Stimulated activated CD4-positive, alpha-beta T cell treated with anti-CD3 and anti-CD28 coated beads, TNF-alpha, amount 100 ng/mL, for 4 hours (primary cell): ENCODE measurements at regions not wholly inside any gene's neighbourhood (a gene's known extent, or its start where the extent isn't known, plus 50 kb on each side); places are given as distances from the start of the nearest gene placed in this dataset.

Source experiments
- DNase-seq, 3 experiments: peaks; one replicate each; pipeline ENCODE4 v3.0.0-alpha.2; 2020; ENCODE audit warnings: low read depth in 3 of 3

DNA sequence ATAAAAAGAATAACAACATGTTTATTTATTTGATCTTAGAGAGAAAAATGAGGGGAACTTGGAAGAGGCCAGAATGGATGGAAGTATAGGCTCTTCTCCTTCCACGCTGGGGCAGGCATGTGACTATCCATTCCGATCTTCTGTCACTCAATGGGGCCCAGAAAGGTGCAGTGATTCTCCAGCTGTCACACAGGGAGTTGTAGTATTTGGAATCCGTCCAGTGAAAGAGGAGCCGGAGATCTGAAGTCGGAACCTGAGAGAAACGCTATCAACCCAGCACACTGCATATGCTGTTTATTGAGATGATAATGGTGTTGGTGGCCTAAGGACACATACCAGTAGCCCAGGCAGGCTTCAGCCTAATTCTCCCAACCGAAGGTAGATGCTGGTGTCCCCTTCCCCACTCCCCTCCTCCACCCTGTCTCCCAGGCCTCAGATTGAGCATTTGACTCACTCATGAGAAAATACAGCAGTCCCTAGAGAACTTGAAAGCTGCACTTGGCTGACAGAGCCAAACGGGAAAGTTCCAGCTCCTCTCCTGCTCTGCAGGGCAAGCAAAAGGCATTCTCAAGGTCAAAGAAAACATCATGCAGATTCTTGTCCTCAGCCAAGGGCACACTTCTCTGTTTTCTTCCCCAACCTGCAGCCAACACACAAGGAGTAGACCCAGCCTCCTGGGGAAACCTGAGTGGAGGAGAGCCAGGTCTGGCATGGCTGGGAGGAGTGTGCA, 100.4 kb downstream of the IRF2BPL start:
- DNase-seq, result no peak

GRCh38 chr14:76926521-76927251, 100.5 kb downstream of the LRRC74A start:
- peak in 2 of 3 experiments; percentile 33 to 46 for DNase-seq

GRCh38 chr14:76925097-76925441, 98.9 kb downstream of the LRRC74A start:
- DNase-seq, result no peak

GRCh38 chr14:76924371-76925096, 98.3 kb downstream of the LRRC74A start:
- no peak for DNase-seq

DNA sequence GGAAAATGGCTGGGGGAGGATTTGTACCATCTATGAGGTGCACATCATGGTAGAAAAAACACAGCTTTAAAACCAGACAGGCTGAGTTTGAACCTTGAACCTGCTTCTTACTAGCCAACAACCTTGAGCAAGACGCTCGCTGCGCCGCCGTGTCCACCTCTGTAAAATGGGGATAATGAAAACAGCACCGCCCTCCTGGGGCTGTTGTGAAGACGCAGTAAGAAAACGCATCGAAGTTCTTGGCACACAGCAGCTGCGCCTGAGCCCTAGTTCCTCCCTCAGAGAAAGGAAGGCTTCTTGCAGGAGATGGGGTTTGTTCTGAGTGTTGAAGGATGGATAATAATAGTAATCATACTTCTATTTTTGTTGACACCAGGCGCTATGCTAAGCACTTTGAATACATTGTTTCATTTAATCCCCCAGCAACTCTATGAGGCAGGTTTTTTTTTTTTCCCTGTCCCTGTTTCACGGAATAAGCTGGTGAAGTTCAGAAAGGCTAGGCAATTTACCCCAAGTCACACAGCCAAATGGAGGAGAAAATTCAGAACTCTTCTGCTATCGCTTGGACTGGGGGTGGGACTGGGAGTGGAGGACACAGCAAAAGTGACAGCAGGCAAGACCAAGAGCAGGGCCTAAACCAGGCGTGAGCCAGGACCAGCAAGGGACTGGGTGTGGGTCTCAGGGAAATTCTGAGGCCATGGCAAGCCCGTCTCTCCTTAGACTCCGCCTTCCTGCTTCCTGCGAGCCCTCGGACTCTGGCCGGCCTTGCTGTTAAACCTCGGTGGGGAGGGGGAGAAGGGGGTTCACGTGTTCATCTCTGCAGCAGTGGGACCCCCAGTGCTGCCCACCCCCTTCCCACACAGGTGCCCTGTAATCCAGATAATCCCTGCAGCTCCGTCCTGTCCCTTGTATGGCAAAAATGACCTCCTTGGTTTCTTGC, 97.5 kb downstream of the LRRC74A start:
- no peak for DNase-seq

- DNase-seq, result no peak
These were observed 96.4 kb downstream of the LRRC74A start for GRCh38 chr14:76922584-76922983.

DNA sequence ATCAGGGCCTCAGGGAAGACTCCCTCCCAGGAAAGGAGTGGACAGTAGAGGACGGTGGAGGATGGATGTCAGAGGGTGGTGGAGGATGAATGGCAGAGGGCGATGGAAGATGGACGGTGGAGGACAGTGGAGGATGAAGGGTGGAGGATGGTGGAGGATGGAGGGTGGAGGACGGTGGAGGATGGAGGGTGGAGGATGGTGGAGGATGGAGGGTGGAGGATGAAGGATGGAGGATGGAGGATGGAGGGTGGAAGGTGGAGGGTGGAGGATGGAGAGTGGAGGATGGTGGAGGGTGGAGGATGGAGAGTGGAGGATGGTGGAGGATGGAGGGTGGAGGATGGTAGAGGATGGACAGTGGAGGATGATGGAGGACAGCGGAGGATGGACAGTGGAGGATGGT, 95.9 kb downstream of the LRRC74A start:
- DNase-seq, result no peak

DNA sequence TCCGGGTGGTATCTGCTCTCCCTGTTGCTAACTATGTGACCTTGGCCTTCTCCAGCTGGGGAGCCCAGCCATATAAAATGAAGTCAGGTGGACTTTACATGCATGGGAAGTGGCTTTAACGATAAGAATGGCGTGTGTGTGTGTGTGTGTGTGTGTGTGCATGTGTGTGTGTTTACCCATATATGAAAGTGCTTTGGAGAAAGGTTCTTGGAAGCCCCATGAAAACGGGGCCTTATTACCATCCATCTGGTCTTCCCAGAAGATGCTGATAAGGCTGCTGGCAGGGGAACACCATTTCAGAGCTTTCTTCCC, 94.8 kb downstream of the LRRC74A start:
- no peak for DNase-seq

DNA sequence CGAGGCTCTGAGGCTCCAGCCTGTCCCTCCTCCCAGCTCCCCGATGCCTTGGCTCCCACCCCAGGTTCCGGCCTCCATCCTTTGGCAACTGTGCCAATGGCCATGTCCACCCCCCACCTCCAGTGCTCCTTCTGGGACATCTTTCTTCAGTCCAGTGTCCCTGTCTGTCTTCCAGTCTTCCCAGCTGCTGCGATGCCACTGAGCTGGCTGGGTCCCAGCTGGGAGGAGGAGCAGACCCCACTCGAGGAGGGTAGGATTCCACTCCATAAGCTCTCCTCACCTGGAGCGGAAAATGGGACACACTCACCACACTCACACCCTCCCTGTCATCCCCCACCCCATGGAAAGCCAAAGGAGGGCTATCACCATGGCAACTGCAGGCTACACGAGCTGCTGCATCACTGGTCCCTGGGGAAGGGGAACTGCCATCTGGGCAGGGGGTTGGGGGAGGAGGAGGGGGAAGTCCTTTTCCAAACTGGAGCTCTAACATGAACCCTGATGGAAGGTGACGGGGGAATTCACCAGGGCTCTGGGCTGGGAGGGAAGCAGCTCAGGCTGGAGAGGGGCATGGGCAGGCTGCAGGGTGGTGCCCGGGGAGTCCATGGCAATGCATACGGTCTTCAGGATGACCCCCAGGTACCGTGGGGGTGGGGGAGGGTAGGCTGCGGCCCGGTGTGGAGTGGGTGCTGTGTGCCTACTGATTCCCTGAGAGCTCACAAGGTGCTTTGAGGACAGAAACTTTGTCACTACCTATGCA, 94.3 kb downstream of the LRRC74A start:
- no peak for DNase-seq

DNA sequence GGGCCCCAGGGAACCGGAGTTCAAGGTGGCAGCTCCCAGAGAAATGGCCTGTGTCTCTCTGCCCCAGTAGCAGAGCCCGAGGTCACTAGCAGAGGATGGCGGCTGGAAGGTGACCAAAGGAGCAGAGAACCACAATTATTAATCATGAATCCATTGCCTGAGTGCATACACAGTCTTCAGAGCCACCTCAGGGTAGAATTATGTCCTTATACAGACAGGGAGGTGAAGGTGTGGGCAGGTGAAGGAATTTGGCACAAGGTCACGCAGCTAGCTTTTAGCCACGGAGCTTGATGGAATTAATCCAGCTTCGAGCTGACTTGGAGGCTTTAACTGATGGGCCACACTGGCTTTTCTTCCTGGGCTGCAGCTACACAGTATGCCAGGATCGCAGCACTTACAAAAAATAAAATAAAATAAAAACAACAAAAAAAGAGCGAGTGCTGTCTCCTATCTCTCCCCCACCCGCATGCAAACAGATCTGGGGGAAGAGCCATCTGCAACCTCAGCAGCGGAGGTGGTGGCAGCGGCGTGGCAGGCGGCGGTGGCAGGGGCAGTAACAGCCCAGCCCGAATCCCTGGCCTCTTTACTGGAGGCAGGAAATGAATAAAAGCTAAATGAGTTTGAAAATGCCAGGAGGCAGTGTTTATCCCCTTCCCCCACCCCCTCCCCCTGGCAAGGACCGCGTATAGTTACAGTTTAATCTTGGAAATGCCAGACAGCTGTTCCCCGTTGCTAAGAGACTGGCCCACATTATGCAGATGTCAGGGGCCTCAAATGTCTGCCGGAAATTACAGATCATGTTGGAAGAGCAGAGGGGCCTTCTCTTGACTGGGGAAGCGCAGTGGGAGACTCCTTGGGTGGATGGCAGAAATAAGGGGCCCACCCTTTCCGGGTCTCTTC, 93.5 kb downstream of the LRRC74A start:
- DNase-seq, result no peak
